ENCODE measurements at regions not wholly inside any gene's neighbourhood (a gene's known extent, or its start where the extent isn't known, plus 50 kb on each side); places are given as distances from the start of the nearest gene placed in this dataset.
"Not testable (repeated sequence)": the region's sequence is repeated elsewhere in the genome, so short reads cannot be mapped to it uniquely, and the experiment has no call there.

DNA sequence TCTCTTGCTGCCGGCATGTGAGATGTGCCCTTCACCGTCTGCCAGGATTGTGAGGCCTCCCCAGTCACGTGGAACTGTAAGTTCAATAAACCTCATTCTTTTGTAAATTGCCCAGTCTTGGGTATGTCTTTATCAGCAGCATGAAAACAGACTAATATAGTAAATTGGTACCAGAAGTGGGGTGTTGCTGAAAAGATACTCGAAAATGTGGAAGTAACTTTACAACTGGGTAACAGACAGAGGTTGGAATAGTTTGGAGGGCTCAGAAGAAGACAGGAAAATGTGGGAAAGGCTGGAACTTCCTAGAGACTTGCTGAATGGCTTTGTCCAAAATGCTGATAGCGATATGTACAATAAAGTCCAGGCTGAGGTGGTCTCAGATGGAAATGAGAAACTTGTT lies 129.1 kb downstream of the GJA1 start:
- not testable (repeated sequence) for TF ChIP-seq POLR2A (IDR thresholded peaks at IDR 0.05; ENCODE audit: low read depth); CTCF (IDR thresholded peaks at IDR 0.05)
